ENCODE measurements at regions not wholly inside any gene's neighbourhood (a gene's known extent, or its start where the extent isn't known, plus 50 kb on each side); places are given as distances from the start of the nearest gene placed in this dataset.
"Not testable (repeated sequence)": the region's sequence is repeated elsewhere in the genome, so short reads cannot be mapped to it uniquely, and the experiment has no call there.

- no peak for DNase-seq
Measured at GRCh38 chr11:98455500-98456307, 565.0 kb upstream of the CNTN5 start.

- no peak for DNase-seq
Measured at GRCh38 chr11:98456308-98456680, 564.5 kb upstream of the CNTN5 start.

GRCh38 chr11:98495016-98495415 is 525.7 kb upstream of the CNTN5 start:
- DNase-seq: no peak

DNA sequence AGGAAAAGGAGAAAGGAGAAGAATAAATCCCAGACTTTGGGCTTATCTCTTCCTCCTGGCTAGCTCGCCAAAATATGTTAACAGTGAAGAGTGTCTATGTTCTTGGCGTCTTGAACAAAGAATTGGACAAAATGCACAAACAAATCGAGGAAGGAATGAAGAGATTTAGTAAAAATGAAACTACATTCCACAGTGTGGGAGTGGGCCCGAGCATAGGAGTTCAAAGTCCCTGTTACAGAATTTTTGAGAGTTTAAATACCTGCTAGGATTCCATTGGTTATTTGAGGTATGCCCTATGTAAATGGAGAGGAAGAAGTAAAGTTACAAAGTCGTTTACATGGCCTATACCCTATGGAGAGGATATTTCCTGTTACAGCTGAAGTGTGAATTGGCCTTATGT is 525.1 kb upstream of the CNTN5 start:
- no peak for DNase-seq

GRCh38 chr11:98507208-98507607 is 513.5 kb upstream of the CNTN5 start:
- no peak for DNase-seq

DNA sequence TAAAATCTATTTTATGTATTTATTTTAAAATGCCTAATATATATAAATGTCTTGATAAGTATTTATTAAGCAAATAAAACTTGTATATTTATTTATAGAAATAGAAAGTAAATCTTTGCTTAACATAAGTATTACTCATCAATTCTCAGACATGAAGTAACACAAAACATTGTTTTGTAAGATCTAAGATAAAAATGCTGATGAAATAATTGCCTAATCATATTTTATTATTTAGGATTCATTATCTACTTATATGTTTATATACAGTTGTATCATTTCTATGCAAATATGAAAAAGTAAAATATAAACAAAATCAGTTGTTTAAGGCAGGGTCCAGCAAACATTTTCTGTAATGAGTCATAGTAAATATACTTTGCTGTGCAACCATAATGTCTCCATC is 507.8 kb upstream of the CNTN5 start:
- DNase-seq: no peak

DNA sequence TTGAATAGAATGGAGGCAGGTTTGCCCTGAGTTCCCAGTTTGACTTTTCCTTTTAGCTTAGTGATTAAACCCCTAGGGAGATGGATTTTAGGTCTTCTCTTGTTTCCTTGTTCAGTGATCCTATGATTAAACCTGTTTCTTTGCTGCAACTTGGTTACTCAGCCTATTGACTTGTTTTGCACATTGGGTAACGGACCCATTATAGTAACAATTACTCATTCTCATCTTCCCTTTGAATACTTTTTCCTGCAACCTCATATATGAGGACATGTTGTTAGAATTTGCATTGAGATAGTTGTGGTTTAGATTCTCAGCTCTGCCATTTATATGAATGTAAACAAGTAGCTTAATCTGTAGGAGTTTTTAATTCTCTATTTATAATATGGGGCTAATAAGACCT is 489.2 kb upstream of the CNTN5 start:
- DNase-seq: no peak

GRCh38 chr11:98536023-98536422 is 484.7 kb upstream of the CNTN5 start:
- no peak for DNase-seq

DNA sequence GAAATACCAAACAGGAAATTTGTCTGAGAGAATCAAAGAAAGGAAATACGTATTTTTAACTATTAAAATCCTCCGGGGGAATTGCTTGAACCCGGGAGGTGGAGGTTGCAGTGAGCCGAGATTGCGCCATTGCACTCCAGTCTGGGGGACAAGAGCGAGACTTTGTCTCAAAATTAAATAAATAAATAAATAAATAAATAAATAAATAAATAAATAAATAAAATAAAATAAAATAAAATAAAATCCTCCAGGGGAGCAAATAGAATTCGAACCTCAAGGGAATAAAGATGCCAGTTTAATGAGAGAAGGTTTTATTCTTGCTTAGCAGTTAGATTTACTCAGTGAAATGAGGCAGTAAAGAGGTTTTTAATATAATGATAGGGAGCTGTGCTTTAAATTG is 482.4 kb upstream of the CNTN5 start:
- DNase-seq: not testable (repeated sequence)

- no peak for DNase-seq
Measured at GRCh38 chr11:98545544-98546175, 475.1 kb upstream of the CNTN5 start.

DNA sequence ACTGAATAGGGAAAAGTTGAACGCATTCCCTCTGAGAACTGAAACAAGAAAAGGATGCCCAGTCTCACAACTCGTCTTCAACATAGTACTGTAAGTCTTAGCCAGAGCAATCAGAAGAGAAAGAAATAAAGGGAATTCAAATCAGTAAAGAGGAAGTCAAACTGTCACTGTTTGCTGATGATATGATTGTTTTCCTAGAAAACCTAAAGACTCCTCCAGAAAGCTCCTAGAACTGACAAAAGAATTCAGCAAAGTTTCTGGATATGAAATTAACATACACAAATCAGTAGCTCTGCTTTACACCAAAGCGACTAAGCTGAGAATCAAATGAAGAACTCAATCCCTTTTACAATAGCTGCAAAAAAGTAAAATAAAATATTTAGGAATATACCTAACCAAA is 471.2 kb upstream of the CNTN5 start:
- DNase-seq: no peak

DNA sequence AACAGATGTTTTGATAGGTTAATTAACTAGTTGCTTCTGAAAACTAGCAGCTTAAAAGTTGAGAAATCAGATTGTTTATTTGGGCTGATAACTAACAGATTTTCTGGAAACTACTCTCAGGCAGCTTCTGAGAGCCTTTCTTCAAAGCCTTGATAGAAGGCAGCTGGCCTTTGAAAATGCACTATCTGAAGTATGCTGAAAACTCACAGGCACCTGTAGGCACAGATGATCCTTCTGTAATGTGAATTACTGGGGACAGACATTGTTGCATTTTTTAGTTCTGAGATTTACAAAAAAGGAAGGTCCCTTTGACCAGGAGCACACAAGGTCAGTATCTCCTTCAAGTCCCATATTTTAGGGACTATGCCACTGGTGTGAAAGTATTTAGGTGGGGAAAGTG is 460.8 kb upstream of the CNTN5 start:
- DNase-seq: no peak

- DNase-seq: no peak
Measured at GRCh38 chr11:98561252-98561651, 459.5 kb upstream of the CNTN5 start.

GRCh38 chr11:98561877-98562395 is 458.8 kb upstream of the CNTN5 start:
- DNase-seq: no peak

DNA sequence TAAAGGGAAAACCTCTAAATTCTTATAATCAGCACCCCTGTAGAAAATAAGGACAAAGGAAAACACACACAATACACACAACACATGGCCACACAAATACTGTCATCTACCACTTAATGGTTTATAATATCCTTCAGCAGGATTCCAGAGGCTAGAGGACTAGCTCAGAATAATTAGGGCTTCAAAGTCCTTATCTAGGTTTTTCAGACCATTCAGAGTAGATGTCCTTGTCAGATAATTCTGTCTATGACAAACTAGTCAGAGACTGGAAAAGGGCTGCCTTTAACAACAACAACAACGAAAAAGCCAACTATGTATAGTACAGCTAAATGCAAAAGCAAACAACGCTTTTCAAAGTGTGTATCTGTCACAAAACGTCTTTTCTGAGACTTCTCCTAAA is 456.5 kb upstream of the CNTN5 start:
- no peak for DNase-seq

GRCh38 chr11:98564881-98565280 is 455.9 kb upstream of the CNTN5 start:
- no peak for DNase-seq

DNA sequence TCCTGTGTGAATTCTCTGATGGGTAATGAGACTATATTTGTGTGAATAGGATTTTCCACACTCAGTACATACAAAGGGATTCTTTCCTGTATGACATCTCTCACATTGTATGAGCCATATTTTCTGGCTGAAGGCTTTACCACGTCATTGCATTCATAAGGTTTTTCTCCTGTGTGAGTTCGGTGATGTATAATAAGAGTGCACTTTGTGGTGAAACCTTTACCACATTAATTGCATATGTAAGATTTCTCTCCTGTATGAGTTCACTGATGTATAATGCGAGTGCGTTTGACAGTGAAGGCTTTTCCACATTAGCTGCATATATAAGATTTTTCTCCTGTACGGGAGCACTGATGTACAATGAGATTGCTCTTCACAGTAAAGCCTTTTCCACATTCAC is 455.4 kb upstream of the CNTN5 start:
- no peak for DNase-seq

DNA sequence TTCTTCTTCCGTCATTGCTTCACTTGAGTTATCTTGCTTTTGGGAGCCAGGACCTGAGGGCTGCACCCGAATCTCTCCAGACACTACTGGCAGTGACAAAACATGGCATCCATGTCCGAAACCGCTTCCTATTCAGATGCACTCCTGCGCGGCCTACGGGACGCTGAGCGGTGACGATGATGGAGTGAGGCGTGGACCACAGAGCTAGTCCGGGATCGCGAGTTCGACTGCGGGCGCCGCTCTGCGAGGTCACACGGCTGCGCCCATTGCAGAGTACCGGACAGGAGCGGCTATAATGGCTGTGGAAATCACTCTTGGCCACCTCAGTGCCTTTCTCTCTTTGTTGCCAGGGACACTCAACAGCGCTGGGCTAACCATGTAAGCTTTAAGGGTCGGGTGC is 453.8 kb upstream of the CNTN5 start:
- no peak for DNase-seq

DNA sequence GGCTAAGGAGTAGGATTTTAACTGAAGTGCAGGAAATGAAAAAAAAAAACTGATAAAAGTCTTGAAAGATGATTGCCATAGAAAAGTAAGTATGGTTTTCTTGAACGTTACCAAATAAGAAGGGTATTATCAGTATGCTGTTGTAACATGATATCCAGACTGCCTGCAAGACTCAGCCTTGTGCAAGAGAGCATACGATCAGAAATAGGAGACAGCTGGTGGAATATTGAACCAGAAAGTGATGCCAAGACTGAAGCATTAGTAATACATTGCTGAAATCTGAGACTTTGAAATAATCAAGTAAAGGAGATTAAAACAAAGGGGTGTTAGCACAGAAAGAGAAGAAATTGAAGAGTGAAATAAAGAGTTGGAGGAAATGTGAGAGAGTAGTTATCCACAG is 452.7 kb upstream of the CNTN5 start:
- no peak for DNase-seq

GRCh38 chr11:98572941-98573340 is 447.8 kb upstream of the CNTN5 start:
- DNase-seq: no peak

GRCh38 chr11:98587884-98588283 is 432.9 kb upstream of the CNTN5 start:
- no peak for DNase-seq

GRCh38 chr11:98589967-98590366 is 430.8 kb upstream of the CNTN5 start:
- DNase-seq: no peak

DNA sequence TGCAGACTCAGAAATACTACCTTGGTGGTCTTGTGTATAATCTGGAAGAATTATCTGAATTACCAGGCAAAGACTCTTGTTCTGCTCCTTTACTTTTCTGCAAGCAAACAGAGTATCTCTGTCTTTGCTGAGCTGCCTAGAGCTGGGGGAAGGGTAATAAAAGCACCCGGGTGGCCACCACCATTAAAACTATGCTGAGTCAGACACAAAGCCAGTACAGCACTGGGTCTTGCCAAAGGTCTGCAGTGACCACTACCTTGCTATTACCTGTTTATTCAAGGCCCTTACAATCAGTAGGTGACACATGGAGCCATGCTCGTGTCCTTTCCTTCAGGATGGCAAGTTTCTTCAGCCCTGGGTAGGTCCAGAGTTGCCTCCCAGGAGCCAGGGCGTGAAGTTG is 420.6 kb upstream of the CNTN5 start:
- DNase-seq: no peak

Data from T-helper 1 cell (primary cell).